GM12878 (cell line): ENCODE measurements at regions not wholly inside any gene's neighbourhood (a gene's known extent, or its start where the extent isn't known, plus 50 kb on each side); places are given as distances from the start of the nearest gene placed in this dataset.

ENCODE experiments used
- ATAC-seq: fragments of 200-7000 bp; cut with Tn5 transposase; 3 replicates; pipeline ENCODE4 v1.9.1; 2020; ENCODE audit warnings: mild to moderate bottlenecking, moderate library complexity
- BruUV-seq: library from RNA; stranded (reverse); fragments of 400-500 nt; replicated peaks from 2 replicates; lab custom pipeline; 2021; lab: Mats Ljungman, UMichigan
- CTCF ChIA-PET: fragments of 300-600 bp; sonication (Branson Sonifier 250); formaldehyde crosslinking; extraction: SDS; loops from one replicate; lab custom pipeline; 2021; ENCODE audit warnings: inconsistent platforms; lab: Yijun Ruan, JAX
- POLR2A ChIA-PET: fragments of 350-600 bp; formaldehyde crosslinking; extraction: SDS; loops from one replicate; lab custom pipeline; 2021; ENCODE audit warnings: inconsistent platforms; lab: Charles Lee
- RAD21 ChIA-PET: fragments of 300-600 bp; sonication (Branson Sonifier 250); formaldehyde crosslinking; loops from one replicate; lab custom pipeline; 2023; ENCODE audit warnings: antibody characterized with exemption; ENCODE audit not compliant: unreplicated experiment; lab: Charles Lee
- SMC1A ChIA-PET: fragments of 300-600 bp; sonication (Branson Sonifier 250); formaldehyde crosslinking; loops from one replicate; lab custom pipeline; 2023; ENCODE audit not compliant: unreplicated experiment, uncharacterized antibody; lab: Charles Lee
- DNase-seq: peaks from one replicate; pipeline ENCODE4 v3.0.0-alpha.2; 2011; ENCODE audit warnings: low read depth, low spot score
- FAIRE-seq: peaks from 3 replicates; lab custom pipeline; 2011; peaks lifted over from hg19 to GRCh38; lab: Jason Lieb, UNC
- H2AFZ ChIP-seq: 2 replicates; pipeline ENCODE4 v1.6.0; 2011; ENCODE audit warnings: low read depth, low read length, control low read depth; ENCODE audit not compliant: control insufficient read depth
- H3K27ac ChIP-seq: 2 replicates; pipeline ENCODE4 v1.5.1; 2011; ENCODE audit warnings: control low read depth; ENCODE audit not compliant: control insufficient read depth, insufficient read depth
- H3K27me3 ChIP-seq, 2 experiments: replicated peaks in 1 of 2; 2 replicates each; pipeline versions ENCODE4 v1.6.0 to v1.6.1; 2011; ENCODE audit warnings: low read length in 1 of 2; ENCODE audit not compliant: control insufficient read depth in 2 of 2, insufficient read depth in 2 of 2
- H3K36me3 ChIP-seq, 2 experiments: 2 replicates each; pipeline ENCODE4 v1.5.1; 2011; ENCODE audit warnings: low read length in 1 of 2; ENCODE audit not compliant: control insufficient read depth in 2 of 2, insufficient read depth in 2 of 2
- H3K4me1 ChIP-seq: 2 replicates; pipeline ENCODE4 v1.6.1; 2011; ENCODE audit warnings: mild to moderate bottlenecking, low read length, moderate library complexity, mixed read lengths; ENCODE audit not compliant: control insufficient read depth, insufficient read depth
- H3K4me2 ChIP-seq: 2 replicates; pipeline ENCODE4 v1.6.0; 2011; ENCODE audit warnings: control low read depth; ENCODE audit not compliant: control insufficient read depth, insufficient read depth
- H3K4me3 ChIP-seq: fragments of 200-600 bp; sonication (generic); 2 replicates; pipeline ENCODE4 v1.5.1; 2016
- H3K79me2 ChIP-seq: 2 replicates; pipeline ENCODE4 v1.6.0; 2011; ENCODE audit warnings: low read length; ENCODE audit not compliant: control insufficient read depth, insufficient read depth
- H3K9ac ChIP-seq: 2 replicates; pipeline ENCODE4 v1.8.0; 2011; ENCODE audit warnings: low read length, control low read depth, mixed read lengths; ENCODE audit not compliant: control insufficient read depth, insufficient read depth
- H3K9me3 ChIP-seq: replicated peaks from 3 replicates; pipeline ENCODE4 v1.5.1; 2011; ENCODE audit warnings: mild to moderate bottlenecking, low read length; ENCODE audit not compliant: control insufficient read depth, insufficient read depth
- H4K20me1 ChIP-seq: 2 replicates; pipeline ENCODE4 v1.6.0; 2011; ENCODE audit not compliant: control insufficient read depth, insufficient read depth
- BCL3 ChIP-seq: IDR thresholded peaks from 2 replicates; pipeline ENCODE4 v1.6.1; 2011; ENCODE audit warnings: borderline replicate concordance, low read depth, mild to moderate bottlenecking, moderate library complexity, low read length; ENCODE audit not compliant: insufficient read depth, poor library complexity, severe bottlenecking
- BMI1 ChIP-seq: fragments of 450-650 bp; IDR thresholded peaks from 2 replicates; pipeline ENCODE4 v1.6.1; 2016; ENCODE audit warnings: mild to moderate bottlenecking, moderate library complexity, borderline replicate concordance
- EGR1 ChIP-seq, 2 experiments: IDR thresholded peaks; 1 replicate in 1 of 2; 2 replicates in 1 of 2; pipeline ENCODE4 v1.6.1; 2011 to 2012; ENCODE audit warnings: low read depth in 2 of 2, low read length in 2 of 2, borderline replicate concordance in 1 of 2, mild to moderate bottlenecking in 1 of 2, moderate library complexity in 1 of 2
- EZH2 ChIP-seq: IDR thresholded peaks from 2 replicates; pipeline ENCODE4 v1.6.1; 2012; ENCODE audit warnings: low read depth, mild to moderate bottlenecking, control low read depth, inconsistent platforms, low read length, borderline replicate concordance; ENCODE audit not compliant: control insufficient read depth
- MLLT1 ChIP-seq: fragments of 450-650 bp; IDR thresholded peaks from 2 replicates; pipeline ENCODE4 v1.6.1; 2016; ENCODE audit warnings: mild to moderate bottlenecking
- PAX8 ChIP-seq: fragments of 450-650 bp; IDR thresholded peaks from 2 replicates; pipeline ENCODE4 v1.6.1; 2017; ENCODE audit warnings: mild to moderate bottlenecking, moderate library complexity
- RFX5 ChIP-seq: IDR thresholded peaks from 2 replicates; pipeline ENCODE4 v1.6.1; 2011; ENCODE audit warnings: low read depth, low read length, improper control_type of control experiment
- SIN3A ChIP-seq: IDR thresholded peaks from 2 replicates; pipeline ENCODE4 v1.6.1; 2012; ENCODE audit warnings: low read depth, low read length, improper control_type of control experiment
- STAT1 ChIP-seq: fragments of 450-650 bp; conservative IDR thresholded peaks from 2 replicates; pipeline ENCODE4 v1.6.1; 2014; ENCODE audit warnings: antibody characterized with exemption, mild to moderate bottlenecking
- SUPT20H ChIP-seq: IDR thresholded peaks from 2 replicates; pipeline ENCODE4 v1.6.1; 2011; ENCODE audit warnings: low read depth, mild to moderate bottlenecking, low read length, moderate library complexity, borderline replicate concordance; ENCODE audit not compliant: control insufficient read depth
- ZNF217 ChIP-seq: fragments of 450-650 bp; IDR thresholded peaks from 2 replicates; pipeline ENCODE4 v1.6.1; 2017; ENCODE audit warnings: antibody characterized with exemption, mild to moderate bottlenecking
- ZNF384 ChIP-seq: IDR thresholded peaks from 2 replicates; pipeline ENCODE4 v1.6.1; 2012; ENCODE audit warnings: low read depth, mild to moderate bottlenecking, low read length, improper control_type of control experiment, borderline replicate concordance
- WGBS: methylation state at CpG from one replicate; pipeline ENCODE4 v1.1.6; 2016; ENCODE audit warnings: low lambda C conversion rate; ENCODE audit not compliant: insufficient replicate concordance, insufficient coverage; ENCODE audit errors: missing lambda C conversion rate; 5-methylcytosine and 5-hydroxymethylcytosine counted together
- in situ Hi-C: fragments of 300-500 bp; cut with MboI; formaldehyde crosslinking; loops from 9 replicates; pipeline ENCODE4 v1.14.3; 2018; ENCODE audit warnings: mixed read lengths
- intact Hi-C: fragments of 100-400 bp; cut with micrococcal nuclease; formaldehyde crosslinking; loops from one replicate; pipeline ENCODE4 v1.14.2; 2022; ENCODE audit not compliant: unreplicated experiment

GRCh38 chr2:238973038-238973739 is 125.3 kb downstream of the TWIST2 start:
- ChIA-PET SMC1A (no interaction called here), RAD21 (no interaction called here), POLR2A (no interaction called here), CTCF (interaction anchor here (0.6 to 0.9 kb wide), 4 partner anchors 14 to 654 kb away, joined by 3 read pairs; no protein-coding TSS in a partner anchor)
- Histone ChIP-seq H3K9ac (no peak overlapping the region), H3K79me2 (no peaks in the 10 kb centered on the region), H3K4me1 (no peaks in the 10 kb centered on the region), H3K9me3 (no peaks in the 10 kb centered on the region; the same call in 2 of the 3 replicates), H4K20me1 (no peaks in the 10 kb centered on the region), H3K4me3 (no peak overlapping the region), H3K4me2 (no peak overlapping the region), H3K27ac (no peak overlapping the region), H2AFZ (no peak overlapping the region), H3K27me3 (no peaks in the 10 kb centered on the region), H3K36me3 (no peaks in the 10 kb centered on the region)
- WGBS: 8% methylated on average over 6 of the region's 6 CpGs
- TF ChIP-seq ZNF384 (no peak), SUPT20H (no peak), BMI1 (no peak), SIN3A (no peak)
- ATAC-seq (no peak), FAIRE-seq (no peak), DNase-seq (no peak)
- intact Hi-C loops (no loop called here), in situ Hi-C loops (no loop called here)
- no TSS peak for BruUV-seq

GRCh38 chr2:238974081-238974480 is 126.2 kb downstream of the TWIST2 start:
- no peak overlapping the region for H3K27ac ChIP-seq
- H3K4me1 ChIP-seq: no peaks in the 10 kb centered on the region
- ATAC-seq (no peak), DNase-seq (no peak), FAIRE-seq (no peak)
- H3K4me2 ChIP-seq: no peak overlapping the region
- no peaks in the 10 kb centered on the region for H3K79me2 ChIP-seq
- 56% methylated on average over 4 of the region's 4 CpGs for WGBS
- ChIA-PET SMC1A (no interaction called here), RAD21 (no interaction called here), POLR2A (interaction anchor here (0.6 kb wide), 1 partner anchor 1569 kb away, joined by 3 read pairs; no protein-coding TSS in a partner anchor), CTCF (no interaction called here)
- in situ Hi-C loops (no loop called here), intact Hi-C loops (no loop called here)
- H4K20me1 ChIP-seq: no peaks in the 10 kb centered on the region
- H3K9me3 ChIP-seq: no peaks in the 10 kb centered on the region; the same call in 2 of the 3 replicates
- no peak overlapping the region for H3K9ac ChIP-seq
- H3K4me3 ChIP-seq: no peak overlapping the region
- H3K36me3 ChIP-seq: no peaks in the 10 kb centered on the region
- BruUV-seq: no TSS peak
- no peak overlapping the region for H2AFZ ChIP-seq
- no peaks in the 10 kb centered on the region for H3K27me3 ChIP-seq
- TF ChIP-seq RFX5 (no peak), MLLT1 (no peak), EGR1 (IDR thresholded peaks at IDR 0.05; ENCODE audit: borderline replicate concordance in 1 of 2, low read depth in 2 of 2, low read length in 2 of 2) (no peak), BCL3 (no peak), EZH2 (no peak), PAX8 (no peak), STAT1 (no peak), ZNF217 (no peak)
